ENCODE measurements at regions not wholly inside any gene's neighbourhood (a gene's known extent, or its start where the extent isn't known, plus 50 kb on each side); places are given as distances from the start of the nearest gene placed in this dataset.

DNA sequence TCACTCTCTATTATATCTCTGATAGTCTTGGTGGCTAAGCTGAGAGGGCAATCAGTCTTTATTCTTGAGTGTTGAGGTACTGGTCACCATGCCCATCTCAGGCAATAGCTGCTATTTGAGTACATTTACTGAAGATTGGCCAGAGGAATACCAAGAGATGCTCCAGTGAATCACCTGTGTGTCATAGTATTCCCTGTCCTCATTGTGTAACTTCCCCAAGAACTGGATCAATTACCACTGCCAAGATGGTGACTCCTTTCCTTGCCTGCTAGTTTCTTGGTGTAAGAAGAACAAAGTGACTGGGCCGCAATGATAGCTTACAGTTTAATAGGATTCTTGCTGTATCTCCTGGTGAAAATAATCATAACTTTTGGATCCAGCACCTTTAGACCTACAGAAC lies 418.7 kb upstream of the KIF2A start:
- CTCF ChIA-PET, result no interaction called here
- TF ChIP-seq CTCF (IDR thresholded peaks at IDR 0.05; ENCODE audit: control extremely low read depth, extremely low read depth, low read depth, missing control alignments), result no peak
- no peak for DNase-seq (ENCODE audit: extremely low spot score)
- POLR2A ChIA-PET, result no interaction called here

DNA sequence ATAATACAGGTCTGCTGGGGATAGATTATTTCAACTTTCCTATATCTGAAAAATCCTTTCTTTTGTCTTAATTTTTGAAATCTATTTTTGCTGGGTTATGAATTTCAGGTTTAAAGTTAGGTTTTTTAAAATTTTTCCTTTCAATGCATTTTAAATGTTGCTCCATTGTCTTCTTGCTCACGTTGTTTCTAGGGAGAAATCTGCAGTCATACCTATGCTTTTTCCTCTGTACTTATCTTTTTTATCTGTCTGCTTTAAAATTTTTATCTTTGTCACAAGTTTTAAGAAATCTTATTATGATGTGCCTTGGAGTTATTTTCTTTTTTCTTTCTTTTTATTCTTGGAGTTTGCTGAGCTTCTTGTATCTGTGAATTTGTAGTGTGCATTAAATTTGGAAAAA lies 412.0 kb upstream of the KIF2A start:
- CTCF ChIA-PET, result interaction anchor here (0.7 kb wide), 1 partner anchor 9 kb away, joined by 4 read pairs; no protein-coding TSS in a partner anchor
- DNase-seq (ENCODE audit: extremely low spot score), result no peak
- POLR2A ChIA-PET, result no interaction called here
- TF ChIP-seq CTCF (IDR thresholded peaks at IDR 0.05; ENCODE audit: control extremely low read depth, extremely low read depth, low read depth, missing control alignments), result no peak

DNA sequence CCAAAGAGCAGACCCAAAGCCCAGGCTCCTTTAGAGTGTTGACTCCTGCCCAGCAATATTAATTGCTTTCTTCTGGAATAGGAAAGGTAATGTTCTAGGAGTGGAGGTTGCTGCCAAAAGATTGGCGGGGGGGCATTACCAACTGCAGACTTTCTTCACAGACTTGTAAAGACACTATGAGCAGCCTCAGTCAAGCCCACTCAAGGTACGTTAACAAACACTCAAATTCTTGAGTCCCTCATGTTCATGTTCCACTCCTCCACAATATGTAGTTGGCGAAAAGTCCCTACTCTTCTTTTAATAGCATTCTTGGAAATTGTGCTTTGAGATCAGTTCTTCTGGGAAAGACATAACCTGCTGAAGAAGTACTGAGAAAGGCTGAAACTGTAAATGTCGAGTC lies 409.2 kb upstream of the KIF2A start:
- TF ChIP-seq CTCF (IDR thresholded peaks at IDR 0.05; ENCODE audit: control extremely low read depth, extremely low read depth, low read depth, missing control alignments), result no peak
- ChIA-PET POLR2A (no interaction called here), CTCF (no interaction called here)
- DNase-seq (ENCODE audit: extremely low spot score), result no peak

- DNase-seq (ENCODE audit: extremely low spot score), result no peak
- CTCF ChIA-PET, result no interaction called here
These were observed 408.8 kb upstream of the KIF2A start for GRCh38 chr5:61897251-61897650.

DNA sequence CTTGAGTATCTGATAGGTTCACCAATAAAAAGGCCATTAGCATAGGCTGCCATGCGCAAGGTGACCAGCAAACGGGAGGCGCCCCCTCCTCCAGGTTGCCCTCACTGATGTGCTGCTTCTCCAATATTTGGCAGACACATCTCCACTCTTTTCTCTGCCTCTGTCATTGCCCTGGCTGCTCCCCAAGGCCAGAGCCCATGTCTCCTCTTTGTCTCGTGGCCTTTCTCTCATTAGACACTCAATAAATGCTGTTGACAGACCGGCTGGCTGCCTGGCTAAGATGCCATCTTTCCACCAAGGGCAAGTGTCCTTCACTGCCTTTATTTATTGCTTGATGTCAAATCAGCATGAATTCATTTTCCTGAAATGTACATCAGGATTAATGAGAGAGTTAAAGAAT lies 404.0 kb upstream of the KIF2A start:
- DNase-seq (ENCODE audit: extremely low spot score), result no peak
- TF ChIP-seq CTCF (IDR thresholded peaks at IDR 0.05; ENCODE audit: control extremely low read depth, extremely low read depth, low read depth, missing control alignments), result no peak
- CTCF ChIA-PET, result no interaction called here
- POLR2A ChIA-PET, result no interaction called here

More at GRCh38 chr5:61897251-61897650, 408.8 kb upstream of the KIF2A start:
- POLR2A ChIA-PET, result no interaction called here
- TF ChIP-seq CTCF (IDR thresholded peaks at IDR 0.05; ENCODE audit: control extremely low read depth, extremely low read depth, low read depth, missing control alignments), result no peak

- ChIA-PET POLR2A (no interaction called here), CTCF (no interaction called here)
- DNase-seq (ENCODE audit: extremely low spot score), result no peak
- TF ChIP-seq CTCF (IDR thresholded peaks at IDR 0.05; ENCODE audit: control extremely low read depth, extremely low read depth, low read depth, missing control alignments), result no peak
These were observed 401.3 kb upstream of the KIF2A start for GRCh38 chr5:61904730-61905129.

GRCh38 chr5:61905613-61906012 lies 400.4 kb upstream of the KIF2A start:
- ChIA-PET CTCF (interaction anchor here (1.2 kb wide), 1 partner anchor 77 kb away, joined by 3 read pairs; no protein-coding TSS in a partner anchor), POLR2A (no interaction called here)
- DNase-seq (ENCODE audit: extremely low spot score), result no peak

More at GRCh38 chr5:61905613-61906012, 400.4 kb upstream of the KIF2A start:
- TF ChIP-seq CTCF (IDR thresholded peaks at IDR 0.05; ENCODE audit: control extremely low read depth, extremely low read depth, low read depth, missing control alignments), result no peak

All from GM10248 (cell line).